ENCODE measurements at regions not wholly inside any gene's neighbourhood (a gene's known extent, or its start where the extent isn't known, plus 50 kb on each side); places are given as distances from the start of the nearest gene placed in this dataset.
"Not testable (repeated sequence)": the region's sequence is repeated elsewhere in the genome, so short reads cannot be mapped to it uniquely, and the experiment has no call there.

DNA sequence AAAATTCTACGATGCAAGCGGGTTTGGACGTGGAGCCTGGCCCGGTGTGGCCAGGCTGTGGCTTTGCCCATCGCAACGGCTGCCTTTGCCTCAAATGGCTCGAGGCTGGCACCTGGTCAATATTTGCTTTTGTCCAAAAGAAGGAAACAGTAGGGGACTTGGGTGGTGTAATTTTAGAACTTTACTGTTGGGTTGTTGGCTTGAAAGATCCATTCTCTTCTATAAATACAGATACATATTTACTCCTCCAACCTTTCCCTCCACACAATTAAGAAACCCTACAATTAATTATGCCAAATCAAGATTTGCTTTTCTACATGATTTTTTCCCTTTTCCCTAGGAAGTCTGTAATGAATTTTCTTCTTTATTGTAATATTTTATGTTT lies 249.0 kb upstream of the PLGLB2 start:
- not testable (repeated sequence) for TF ChIP-seq POLR2A (IDR thresholded peaks at IDR 0.05; ENCODE audit: low read length); GATA1 (IDR thresholded peaks at IDR 0.05; ENCODE audit: low read depth, low read length)
